Small intestine (tissue), 7 donors: ENCODE measurements at regions not wholly inside any gene's neighbourhood (a gene's known extent, or its start where the extent isn't known, plus 50 kb on each side); places are given as distances from the start of the nearest gene placed in this dataset.

Source experiments
- DNase-seq, 2 donors: peaks; one replicate each; pipeline versions ENCODE4 v3.0.0 to v3.0.0-alpha.2; 2013
- FAIRE-seq: peaks from 2 replicates; lab custom pipeline; 2012; peaks lifted over from hg19 to GRCh38; lab: Jason Lieb, UNC
- H3K27ac ChIP-seq, 3 donors: one replicate each; pipeline ENCODE4 v1.5.1; 2013; ENCODE audit warnings: low read length in 2 of 3, mild to moderate bottlenecking in 2 of 3, control low read depth in 1 of 3, inconsistent platforms in 1 of 3, low read depth in 1 of 3, moderate library complexity in 1 of 3
- H3K27me3 ChIP-seq, 3 donors: one replicate each; pipeline ENCODE4 v1.6.1; 2013; ENCODE audit warnings: low read length in 3 of 3, inconsistent platforms in 1 of 3; ENCODE audit not compliant: control insufficient read depth in 3 of 3, insufficient read depth in 3 of 3
- H3K36me3 ChIP-seq, 3 donors: one replicate each; pipeline ENCODE4 v1.6.1; 2013; ENCODE audit warnings: low read length in 3 of 3, inconsistent platforms in 1 of 3, low read depth in 1 of 3, mild to moderate bottlenecking in 1 of 3, moderate library complexity in 1 of 3; ENCODE audit not compliant: control insufficient read depth in 3 of 3, insufficient read depth in 2 of 3
- H3K4me1 ChIP-seq, 3 donors: one replicate each; pipeline ENCODE4 v1.6.1; 2013; ENCODE audit warnings: low read length in 2 of 3, inconsistent platforms in 1 of 3, low read depth in 1 of 3, mild to moderate bottlenecking in 1 of 3, moderate library complexity in 1 of 3; ENCODE audit not compliant: control insufficient read depth in 3 of 3, insufficient read depth in 2 of 3
- H3K4me3 ChIP-seq, 3 donors: one replicate each; pipeline ENCODE4 v1.5.1; 2013; ENCODE audit warnings: low read length in 3 of 3, control low read depth in 1 of 3, inconsistent platforms in 1 of 3, low read depth in 1 of 3, mild to moderate bottlenecking in 1 of 3, moderate library complexity in 1 of 3
- H3K9me3 ChIP-seq, 2 donors: one replicate each; pipeline ENCODE4 v1.6.1; 2013; ENCODE audit warnings: low read depth in 1 of 2, low read length in 1 of 2; ENCODE audit not compliant: control insufficient read depth in 2 of 2, insufficient read depth in 1 of 2
- WGBS, 3 donors: extraction: QIAGEN DNeasy Blood & Tissue Kit; methylation state at CpG; one replicate each; pipeline ENCODE4 v1.1.7; 2013; 5-methylcytosine and 5-hydroxymethylcytosine counted together
- donor health status: healthy with polysubstance abuse.
- donor health status: control.
- donor health status: control.
- donor health status: Bipolar disorder and iron deficiency.
- donor health status: healthy.

GRCh38 chr7:130869918-130870317, 135.9 kb upstream of the KLF14 start:
- WGBS, 3 donors = 93 to 99% (median 93%) methylated on average over 3 of the region's 3 CpGs
- H3K27me3 ChIP-seq = no peaks in the 10 kb centered on the region
- FAIRE-seq = no peak
- no peak overlapping the region for H3K27ac ChIP-seq
- no peaks in the 10 kb centered on the region for H3K9me3 ChIP-seq
- H3K4me1 ChIP-seq = no peaks in the 10 kb centered on the region
- peaks cover 0 to 14% (median 6%) of the 10 kb centered on the region in 3 donors for H3K36me3 ChIP-seq
- H3K4me3 ChIP-seq = no peak overlapping the region
- no peak for DNase-seq

GRCh38 chr7:130872341-130872740, 138.3 kb upstream of the KLF14 start:
- DNase-seq (no peak), FAIRE-seq (no peak)
- WGBS, 3 donors = 85 to 92% (median 92%) methylated on average over 6 of the region's 6 CpGs
- Histone ChIP-seq H3K9me3 (no peaks in the 10 kb centered on the region), H3K27me3 (no peaks in the 10 kb centered on the region), H3K4me3 (no peak overlapping the region), H3K4me1 (no peaks in the 10 kb centered on the region), H3K27ac (no peak overlapping the region), H3K36me3 (peaks cover 0 to 6% (median 5%) of the 10 kb centered on the region in 3 donors)

- WGBS, 3 donors = 75 to 78% (median 76%) methylated on average over 8 of the region's 8 CpGs
- H3K27me3 ChIP-seq = no peaks in the 10 kb centered on the region
- no peak overlapping the region for H3K27ac ChIP-seq
- peaks cover 0 to 6% (median 5%) of the 10 kb centered on the region in 3 donors for H3K36me3 ChIP-seq
- FAIRE-seq = no peak
- DNase-seq = no peak
- H3K9me3 ChIP-seq = no peaks in the 10 kb centered on the region
- H3K4me1 ChIP-seq = no peaks in the 10 kb centered on the region
- no peak overlapping the region for H3K4me3 ChIP-seq
These were observed 138.9 kb upstream of the KLF14 start for GRCh38 chr7:130872756-130873448.

GRCh38 chr7:130874071-130874915, 140.3 kb upstream of the KLF14 start:
- DNase-seq = no peak
- no peak for FAIRE-seq
- H3K36me3 ChIP-seq = peaks cover 2 to 9% (median 4%) of the 10 kb centered on the region in 3 donors
- no peak overlapping the region for H3K4me3 ChIP-seq
- H3K27me3 ChIP-seq = no peaks in the 10 kb centered on the region
- H3K9me3 ChIP-seq = no peaks in the 10 kb centered on the region
- H3K4me1 ChIP-seq = no peaks in the 10 kb centered on the region
- WGBS, 3 donors = 88 to 92% (median 89%) methylated on average over 6 of the region's 6 CpGs
- no peak overlapping the region for H3K27ac ChIP-seq

GRCh38 chr7:130875265-130875741, 141.3 kb upstream of the KLF14 start:
- Histone ChIP-seq H3K4me1 (no peaks in the 10 kb centered on the region), H3K27ac (no peak overlapping the region), H3K9me3 (no peaks in the 10 kb centered on the region), H3K4me3 (no peak overlapping the region), H3K36me3 (peaks cover 2 to 9% (median 4%) of the 10 kb centered on the region in 3 donors), H3K27me3 (no peaks in the 10 kb centered on the region)
- WGBS, 3 donors = 16 to 44% (median 33%) methylated on average over 6 of the region's 6 CpGs
- no peak for FAIRE-seq
- peak; percentile 59 for DNase-seq

GRCh38 chr7:130875901-130876300, 141.9 kb upstream of the KLF14 start:
- WGBS, 3 donors = 84 to 92% (median 89%) methylated on average over 5 of the region's 5 CpGs
- Histone ChIP-seq H3K27me3 (no peaks in the 10 kb centered on the region), H3K4me1 (no peaks in the 10 kb centered on the region), H3K36me3 (peaks cover 2 to 11% (median 4%) of the 10 kb centered on the region in 3 donors), H3K4me3 (no peak overlapping the region), H3K9me3 (no peaks in the 10 kb centered on the region), H3K27ac (no peak overlapping the region)
- no peak for DNase-seq
- FAIRE-seq = no peak

GRCh38 chr7:130877236-130877990, 143.4 kb upstream of the KLF14 start:
- DNase-seq (no peak), FAIRE-seq (no peak)
- Histone ChIP-seq H3K9me3 (no peaks in the 10 kb centered on the region), H3K4me1 (no peaks in the 10 kb centered on the region), H3K36me3 (peaks cover under 1 to 15% (median 13%) of the 10 kb centered on the region in 3 donors), H3K27me3 (no peaks in the 10 kb centered on the region), H3K27ac (no peak overlapping the region), H3K4me3 (no peak overlapping the region)
- WGBS, 3 donors = 89 to 94% (median 90%) methylated on average over 10 of the region's 10 CpGs

GRCh38 chr7:130877991-130878305, 143.9 kb upstream of the KLF14 start:
- WGBS, 3 donors = 92 to 95% (median 95%) methylated on average over 4 of the region's 4 CpGs
- peaks cover 2 to 18% (median 17%) of the 10 kb centered on the region in 3 donors for H3K36me3 ChIP-seq

More at GRCh38 chr7:130877991-130878305, 143.9 kb upstream of the KLF14 start:
- DNase-seq (no peak), FAIRE-seq (no peak)
- H3K27me3 ChIP-seq = no peaks in the 10 kb centered on the region
- H3K27ac ChIP-seq = no peak overlapping the region
- H3K4me1 ChIP-seq = no peaks in the 10 kb centered on the region
- H3K9me3 ChIP-seq = no peaks in the 10 kb centered on the region
- H3K4me3 ChIP-seq = no peak overlapping the region
